ENCODE measurements at regions not wholly inside any gene's neighbourhood (a gene's known extent, or its start where the extent isn't known, plus 50 kb on each side); places are given as distances from the start of the nearest gene placed in this dataset.

- TF ChIP-seq ATF3 (IDR thresholded peaks at IDR 0.05): no peak
- no peak for TF ChIP-seq FOXA2 (IDR thresholded peaks at IDR 0.05)
- no peak for TF ChIP-seq EGR1 (IDR thresholded peaks at IDR 0.05; ENCODE audit: low read depth in 2 of 2)
Measured at GRCh38 chr1:68623700-68624099, 126.8 kb upstream of the DEPDC1 start (continued).

- Histone ChIP-seq H3K4me3 (ENCODE audit: low read depth in 1 of 3, low read length in 3 of 3) (no peak overlapping the region), H3K36me3 (ENCODE audit: control insufficient read depth in 4 of 4, insufficient read depth in 3 of 4, low read depth in 1 of 4, low read length in 3 of 4) (no peaks in the 10 kb centered on the region), H3K9me3 (ENCODE audit: control insufficient read depth in 4 of 4, low read length in 3 of 4) (peaks cover 0 to 11% (median under 1%) of the 10 kb centered on the region in 4 donors), H3K9ac (ENCODE audit: low read depth in 1 of 2, low read length in 2 of 2) (no peak overlapping the region), H3K4me1 (ENCODE audit: control insufficient read depth in 4 of 4, insufficient read depth in 4 of 4, low read length in 3 of 4) (no peaks in the 10 kb centered on the region), H3K27ac (ENCODE audit: low read depth in 1 of 2, low read length in 2 of 2) (no peak overlapping the region), H3K27me3 (ENCODE audit: control insufficient read depth in 4 of 4, insufficient read depth in 4 of 4, low read length in 3 of 4) (peaks cover 0 to under 1% (median 0%) of the 10 kb centered on the region in 4 donors)
- WGBS: 75% methylated on average over 3 of the region's 3 CpGs
- no peak for DNase-seq (ENCODE audit: low spot score)
- TF ChIP-seq ZBTB33 (IDR thresholded peaks at IDR 0.05) (no peak), HNF4A (conservative IDR thresholded peaks at IDR 0.05) (no peak), ATF3 (IDR thresholded peaks at IDR 0.05) (no peak), FOXA2 (IDR thresholded peaks at IDR 0.05) (no peak), REST (IDR thresholded peaks at IDR 0.05) (no peak), EGR1 (IDR thresholded peaks at IDR 0.05; ENCODE audit: low read depth in 2 of 2) (no peak), HNF4G (IDR thresholded peaks at IDR 0.05) (no peak), GABPA (IDR thresholded peaks at IDR 0.05 in 1 of 2, conservative IDR thresholded peaks at IDR 0.05 in 1 of 2) (no peak), SP1 (IDR thresholded peaks at IDR 0.05) (no peak), TAF1 (conservative IDR thresholded peaks at IDR 0.05) (no peak), RXRA (IDR thresholded peaks at IDR 0.05) (no peak), NR2F2 (IDR thresholded peaks at IDR 0.05) (no peak), MAX (IDR thresholded peaks at IDR 0.05) (no peak), YY1 (IDR thresholded peaks at IDR 0.05) (no peak), FOXA1 (IDR thresholded peaks at IDR 0.05) (no peak)
- TF ChIP-seq, protein P1, sequence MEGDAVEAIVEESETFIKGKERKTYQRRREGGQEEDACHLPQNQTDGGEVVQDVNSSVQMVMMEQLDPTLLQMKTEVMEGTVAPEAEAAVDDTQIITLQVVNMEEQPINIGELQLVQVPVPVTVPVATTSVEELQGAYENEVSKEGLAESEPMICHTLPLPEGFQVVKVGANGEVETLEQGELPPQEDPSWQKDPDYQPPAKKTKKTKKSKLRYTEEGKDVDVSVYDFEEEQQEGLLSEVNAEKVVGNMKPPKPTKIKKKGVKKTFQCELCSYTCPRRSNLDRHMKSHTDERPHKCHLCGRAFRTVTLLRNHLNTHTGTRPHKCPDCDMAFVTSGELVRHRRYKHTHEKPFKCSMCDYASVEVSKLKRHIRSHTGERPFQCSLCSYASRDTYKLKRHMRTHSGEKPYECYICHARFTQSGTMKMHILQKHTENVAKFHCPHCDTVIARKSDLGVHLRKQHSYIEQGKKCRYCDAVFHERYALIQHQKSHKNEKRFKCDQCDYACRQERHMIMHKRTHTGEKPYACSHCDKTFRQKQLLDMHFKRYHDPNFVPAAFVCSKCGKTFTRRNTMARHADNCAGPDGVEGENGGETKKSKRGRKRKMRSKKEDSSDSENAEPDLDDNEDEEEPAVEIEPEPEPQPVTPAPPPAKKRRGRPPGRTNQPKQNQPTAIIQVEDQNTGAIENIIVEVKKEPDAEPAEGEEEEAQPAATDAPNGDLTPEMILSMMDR (IDR thresholded peaks at IDR 0.05; ENCODE audit: low read depth, low read length, missing input control): no peak
Measured at GRCh38 chr1:68624233-68624632, 127.4 kb upstream of the DEPDC1 start.
